ELF-1 (cell line): ENCODE measurements at regions not wholly inside any gene's neighbourhood (a gene's known extent, or its start where the extent isn't known, plus 50 kb on each side); places are given as distances from the start of the nearest gene placed in this dataset.

Experiments
- DNase-seq: peaks from one replicate; pipeline ENCODE4 v3.0.0-alpha.2; 2016; ENCODE audit warnings: low read depth, low spot score

- no peak for DNase-seq
These were observed 99.8 kb upstream of the NECTIN1 start for GRCh38 chr11:119828819-119829218.

GRCh38 chr11:119828006-119828405 is 99.0 kb upstream of the NECTIN1 start:
- no peak for DNase-seq

- DNase-seq: no peak
These were observed 98.1 kb upstream of the NECTIN1 start for GRCh38 chr11:119827113-119827512.

GRCh38 chr11:119823077-119823476 is 94.1 kb upstream of the NECTIN1 start:
- DNase-seq: no peak

GRCh38 chr11:119816660-119817059 is 87.7 kb upstream of the NECTIN1 start:
- no peak for DNase-seq

GRCh38 chr11:119814766-119815165 is 85.8 kb upstream of the NECTIN1 start:
- DNase-seq: no peak

- no peak for DNase-seq
These were observed 81.7 kb upstream of the NECTIN1 start for GRCh38 chr11:119810478-119811232.

- DNase-seq: no peak
These were observed 80.3 kb upstream of the NECTIN1 start for GRCh38 chr11:119809346-119809745.

- DNase-seq: no peak
These were observed 79.6 kb upstream of the NECTIN1 start for GRCh38 chr11:119808407-119809185.

- no peak for DNase-seq
These were observed 78.8 kb upstream of the NECTIN1 start for GRCh38 chr11:119807841-119808240.

GRCh38 chr11:119807402-119807801 is 78.4 kb upstream of the NECTIN1 start:
- no peak for DNase-seq

- DNase-seq: no peak
These were observed 77.3 kb upstream of the NECTIN1 start for GRCh38 chr11:119806064-119806915.

GRCh38 chr11:119805663-119806062 is 76.7 kb upstream of the NECTIN1 start:
- DNase-seq: no peak

- no peak for DNase-seq
These were observed 75.7 kb upstream of the NECTIN1 start for GRCh38 chr11:119804698-119805097.

GRCh38 chr11:119803726-119804294 is 74.8 kb upstream of the NECTIN1 start:
- no peak for DNase-seq

GRCh38 chr11:119803139-119803538 is 74.1 kb upstream of the NECTIN1 start:
- no peak for DNase-seq

GRCh38 chr11:119802670-119803069 is 73.7 kb upstream of the NECTIN1 start:
- no peak for DNase-seq

GRCh38 chr11:119800619-119801018 is 71.6 kb upstream of the NECTIN1 start:
- DNase-seq: no peak

GRCh38 chr11:119800171-119800570 is 71.2 kb upstream of the NECTIN1 start:
- DNase-seq: no peak

- DNase-seq: no peak
These were observed 69.7 kb upstream of the NECTIN1 start for GRCh38 chr11:119798656-119799055.

GRCh38 chr11:119797736-119798135 is 68.7 kb upstream of the NECTIN1 start:
- peak; percentile 46 for DNase-seq

- DNase-seq: peak; percentile 77
These were observed 68.2 kb upstream of the NECTIN1 start for GRCh38 chr11:119797123-119797611.
